MV-4-11 (cell line): ENCODE measurements at regions not wholly inside any gene's neighbourhood (a gene's known extent, or its start where the extent isn't known, plus 50 kb on each side); places are given as distances from the start of the nearest gene placed in this dataset.

Experiments used
- DNase-seq: peaks from one replicate; lab custom pipeline; 2025; lab: John Stamatoyannopoulos, UW

GRCh38 chr3:187931101-187931500, 185.8 kb upstream of the BCL6 start:
- DNase-seq, result no peak

DNA sequence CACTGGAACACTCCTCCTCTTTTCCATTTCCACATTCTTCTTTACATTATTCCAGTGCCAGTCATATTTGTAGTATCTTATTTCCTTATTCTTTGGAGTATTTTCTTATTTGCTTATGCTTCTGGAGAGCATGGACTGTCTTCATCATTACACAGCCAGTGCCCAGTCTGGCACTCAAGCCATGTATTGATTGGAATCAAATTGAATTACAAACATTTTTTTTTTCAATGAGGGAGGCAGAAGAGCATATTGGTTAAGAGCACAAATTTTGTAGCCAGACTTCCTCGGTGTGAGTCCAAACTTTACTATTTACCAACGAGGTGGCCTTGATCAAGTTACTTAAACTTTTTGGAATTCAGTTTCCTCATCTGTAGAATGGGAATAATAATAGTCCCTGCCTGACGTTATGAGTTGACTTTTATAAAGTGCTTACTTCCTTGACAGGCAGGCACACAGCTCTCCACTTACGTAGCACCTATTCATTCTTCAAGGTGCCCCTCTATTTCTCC, 186.6 kb upstream of the BCL6 start:
- no peak for DNase-seq

- DNase-seq, result no peak
Observed at GRCh38 chr3:187932530-187932929, 187.3 kb upstream of the BCL6 start.

GRCh38 chr3:187935623-187936156, 190.4 kb upstream of the BCL6 start:
- peak; percentile 82 for DNase-seq

DNA sequence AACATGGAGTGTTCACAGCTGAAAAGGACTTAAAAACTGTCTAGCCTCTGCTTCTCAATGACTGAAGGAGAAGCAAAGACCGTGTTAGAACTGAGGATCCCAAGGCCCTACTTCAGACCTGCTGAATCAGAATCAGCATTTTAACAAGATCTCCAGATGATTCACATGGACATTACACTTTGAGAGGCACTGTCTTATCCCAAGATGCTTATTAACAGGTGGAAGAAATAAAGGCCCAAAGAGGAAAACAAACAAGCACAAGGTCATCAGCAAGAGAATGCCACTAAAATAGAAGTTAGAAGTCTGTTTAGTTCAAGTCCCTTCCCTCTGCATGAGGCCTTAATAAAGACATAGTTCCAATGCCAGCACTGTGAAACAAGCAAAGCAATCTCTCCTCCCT, 191.4 kb upstream of the BCL6 start:
- DNase-seq, result no peak

- DNase-seq, result no peak
Observed at GRCh38 chr3:187939891-187940290, 194.6 kb upstream of the BCL6 start.

- no peak for DNase-seq
Observed at GRCh38 chr3:187941135-187941847, 196.0 kb upstream of the BCL6 start.

DNA sequence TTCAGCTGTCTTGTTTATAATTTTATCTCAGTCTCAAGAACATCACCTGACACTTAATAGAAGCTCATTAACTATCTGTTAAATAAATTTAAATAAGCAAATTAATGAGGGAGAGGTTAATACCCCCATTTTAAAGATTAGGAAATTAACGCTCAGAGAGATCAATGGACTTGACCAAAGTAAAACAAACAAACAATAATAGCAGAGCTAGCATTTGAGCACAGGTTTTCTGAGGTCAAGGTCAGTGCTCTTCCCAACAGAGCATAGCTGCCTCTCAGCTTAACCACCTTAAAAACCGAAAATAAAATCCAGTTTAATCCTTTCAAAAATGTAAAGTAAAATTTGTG, 196.6 kb upstream of the BCL6 start:
- DNase-seq, result no peak

DNA sequence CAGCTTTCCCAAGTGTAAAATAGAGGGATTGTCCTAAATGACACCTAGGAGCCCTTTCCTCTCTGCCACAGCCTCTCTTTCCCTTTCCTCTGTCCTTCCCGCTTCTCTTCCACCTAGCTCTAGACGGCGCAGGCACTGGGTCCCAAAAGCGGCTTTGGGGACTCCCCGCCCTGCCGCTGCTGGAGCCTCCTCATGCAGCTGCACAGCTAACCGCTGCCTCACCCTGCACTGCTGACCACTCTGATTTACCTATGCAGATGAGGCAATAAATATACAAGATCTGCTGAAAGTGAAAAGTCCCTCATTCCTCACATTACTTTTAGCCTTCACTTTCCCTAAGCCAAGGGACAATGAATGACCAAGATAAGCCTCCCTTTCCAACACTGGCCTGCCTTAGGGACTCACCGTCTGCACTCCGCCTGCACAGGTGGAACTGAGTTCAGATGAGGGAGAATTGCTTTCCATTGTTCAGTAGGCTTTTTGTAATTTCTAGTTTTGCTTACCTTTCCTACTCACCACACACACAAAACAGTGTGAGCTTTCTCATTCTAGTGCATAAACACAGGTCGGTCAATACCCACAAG, 197.5 kb upstream of the BCL6 start:
- no peak for DNase-seq

DNA sequence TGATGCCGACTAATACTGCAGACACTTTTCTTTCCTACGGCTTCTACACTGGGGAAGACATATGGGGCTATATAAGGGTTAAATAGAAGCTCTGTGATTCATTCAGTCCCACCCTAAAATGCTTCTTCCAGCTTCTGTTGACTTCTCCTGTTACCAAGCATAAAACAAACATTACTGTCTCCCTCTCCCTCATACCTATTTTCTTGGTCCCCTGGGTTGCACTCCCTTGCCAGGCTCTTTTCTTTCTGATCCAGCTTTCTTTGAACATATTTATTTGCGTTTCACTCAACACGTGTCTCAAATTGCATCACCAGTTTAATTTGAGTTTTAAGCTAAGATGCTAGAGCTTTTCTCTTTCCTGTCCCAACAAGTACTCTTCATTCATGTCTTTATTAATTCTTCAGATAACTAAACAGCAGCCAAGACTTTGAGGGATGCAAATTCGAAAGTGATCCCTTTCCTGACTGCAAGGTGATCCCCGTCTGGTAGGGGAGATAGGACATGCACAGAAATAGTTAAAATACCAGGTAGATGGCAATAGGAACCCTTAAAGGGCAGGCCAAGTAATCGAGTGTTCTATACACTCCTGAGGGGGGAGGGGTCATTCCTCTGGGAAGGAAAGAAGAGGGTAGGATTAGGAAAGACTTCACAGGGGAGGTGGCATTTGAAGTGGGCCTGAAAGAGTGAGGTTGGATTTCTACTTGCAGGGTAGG, 198.6 kb upstream of the BCL6 start:
- no peak for DNase-seq

- DNase-seq, result peak; percentile 19
Observed at GRCh38 chr3:187944390-187945179, 199.3 kb upstream of the BCL6 start.

DNA sequence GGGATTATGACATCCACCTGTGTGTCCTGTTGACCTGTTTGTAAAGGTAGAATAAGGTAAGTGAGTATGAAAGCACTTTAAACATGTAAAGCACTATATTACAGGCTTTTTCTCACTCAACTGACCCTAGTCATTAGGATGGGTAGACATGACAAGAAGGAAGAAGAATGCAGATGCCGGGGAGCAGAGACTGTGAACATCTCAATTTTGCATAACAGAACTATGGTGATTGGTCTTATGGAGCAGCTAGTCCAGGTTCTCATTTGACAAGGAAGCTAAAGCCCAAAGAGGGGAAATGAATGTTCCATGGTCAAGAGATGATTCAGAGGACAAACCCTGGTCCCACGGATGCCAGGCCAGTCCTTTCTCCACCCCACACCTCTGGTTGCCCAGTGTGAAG, 200.1 kb upstream of the BCL6 start:
- DNase-seq, result no peak

GRCh38 chr3:187946163-187946691, 201.0 kb upstream of the BCL6 start:
- DNase-seq, result no peak

- DNase-seq, result no peak
Observed at GRCh38 chr3:187946981-187947380, 201.7 kb upstream of the BCL6 start.

- no peak for DNase-seq
Observed at GRCh38 chr3:187947927-187948682, 202.8 kb upstream of the BCL6 start.

- no peak for DNase-seq
Observed at GRCh38 chr3:187949093-187949820, 204.0 kb upstream of the BCL6 start.

- no peak for DNase-seq
Observed at GRCh38 chr3:187950671-187951070, 203.3 kb upstream of the LPP start.

GRCh38 chr3:187951452-187952190, 202.3 kb upstream of the LPP start:
- peak; percentile 83 for DNase-seq

- DNase-seq, result peak; percentile 8
Observed at GRCh38 chr3:187952849-187953248, 201.1 kb upstream of the LPP start.

DNA sequence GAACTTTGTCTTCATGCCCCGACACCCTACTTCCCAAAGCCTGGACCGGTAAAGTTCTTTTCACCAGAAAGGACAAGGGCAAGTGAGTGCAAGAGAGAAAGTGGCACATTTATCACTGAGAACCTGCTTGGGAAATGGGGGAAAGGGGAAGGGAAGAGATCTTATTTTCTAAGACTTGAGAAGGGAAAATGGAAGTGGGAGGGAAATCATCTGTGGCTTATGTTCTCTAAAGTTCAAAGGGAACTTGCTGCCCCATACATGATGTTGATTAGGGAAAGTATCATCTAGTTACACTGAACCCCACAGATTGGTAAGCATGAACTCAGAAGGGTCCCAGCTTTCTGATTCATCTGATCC, 199.5 kb upstream of the LPP start:
- peak; percentile 26 for DNase-seq
